DMS153 (cell line): ENCODE measurements at regions not wholly inside any gene's neighbourhood (a gene's known extent, or its start where the extent isn't known, plus 50 kb on each side); places are given as distances from the start of the nearest gene placed in this dataset.

Experiments used
- DNase-seq: peaks from one replicate; lab custom pipeline; 2025; lab: John Stamatoyannopoulos, UW

DNA sequence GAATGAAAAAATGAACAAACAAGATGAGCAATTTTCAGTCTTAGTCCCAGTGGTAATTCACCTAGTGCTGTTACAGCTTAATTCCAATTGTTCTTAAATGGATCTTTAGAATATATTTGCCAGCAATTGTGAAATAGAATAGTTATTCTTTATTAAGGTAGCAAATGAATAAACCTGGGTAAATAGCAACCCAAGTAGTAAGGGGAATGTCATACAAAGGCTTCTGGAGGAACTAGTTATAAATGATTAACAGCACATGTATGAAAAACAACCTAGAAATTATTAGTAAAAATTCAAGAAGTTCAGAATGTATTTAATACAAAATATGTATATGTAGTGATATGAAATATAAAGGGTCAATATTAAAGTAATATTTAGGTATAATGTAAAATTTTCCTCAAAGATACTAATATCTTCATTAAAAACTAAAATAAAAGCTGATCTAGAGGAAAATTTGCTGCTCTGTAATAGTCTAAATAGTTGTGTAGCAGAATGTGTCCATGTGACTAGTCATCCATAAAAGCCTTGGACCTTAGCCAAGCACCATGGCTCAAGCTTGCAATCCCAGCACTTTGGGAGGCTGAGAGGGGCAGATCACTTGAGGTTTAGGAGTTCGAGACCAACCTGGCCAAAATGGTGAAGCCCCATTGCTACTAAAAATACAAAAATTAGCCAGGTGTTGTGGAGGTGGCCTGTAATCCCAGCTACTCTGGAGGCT is 535.9 kb upstream of the ATXN8OS start:
- no peak for DNase-seq

- DNase-seq, result no peak
These were observed 540.1 kb upstream of the ATXN8OS start for GRCh38 chr13:69567514-69567913.

DNA sequence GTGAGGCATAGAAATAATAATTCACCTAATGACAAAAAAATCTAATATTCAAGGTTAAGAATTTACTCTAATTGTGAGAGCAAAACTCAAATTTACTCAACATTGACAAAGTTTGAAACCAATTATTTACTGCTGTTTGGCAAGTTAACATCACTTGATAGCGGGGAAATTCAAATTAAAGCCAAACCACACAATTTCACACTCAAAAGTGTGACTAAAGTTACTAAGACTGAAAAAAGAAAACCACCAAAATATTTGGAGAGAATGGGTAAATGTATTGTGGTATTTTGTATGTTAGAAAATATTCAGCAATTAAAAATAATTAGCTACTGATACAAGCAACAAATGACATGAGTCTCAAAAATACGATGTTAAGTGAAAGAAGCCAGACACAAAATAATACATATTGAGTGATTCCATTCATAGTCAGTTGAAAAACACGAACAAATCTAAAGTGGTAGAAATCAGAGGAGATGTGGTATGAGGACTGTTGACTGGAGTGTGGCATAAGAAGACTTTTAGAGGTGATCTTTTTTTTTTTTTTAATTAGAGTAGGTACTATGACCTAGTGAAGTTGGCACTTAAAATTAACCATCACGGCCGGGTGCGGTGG is 541.4 kb upstream of the ATXN8OS start:
- DNase-seq, result no peak

DNA sequence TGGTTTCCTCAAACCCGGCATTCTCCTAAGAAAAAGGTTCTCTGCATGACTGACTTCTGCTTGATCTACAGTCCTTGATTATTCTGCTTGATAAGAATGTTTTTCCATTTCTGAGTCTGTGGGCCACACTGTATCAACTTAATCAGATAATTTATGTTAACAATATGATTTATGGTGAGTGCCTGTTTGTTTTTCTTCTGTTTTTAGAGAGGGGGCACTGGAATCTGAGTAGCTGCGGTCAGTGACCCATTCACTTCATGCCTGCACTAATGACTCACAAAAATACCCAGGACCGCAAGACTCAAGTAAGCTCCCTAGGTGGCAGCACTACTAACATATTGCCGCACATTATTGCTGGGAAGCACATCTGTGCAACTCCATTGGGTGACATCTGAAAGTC is 542.3 kb upstream of the ATXN8OS start:
- DNase-seq, result no peak

GRCh38 chr13:69556540-69557196 is 551.0 kb upstream of the ATXN8OS start:
- no peak for DNase-seq

DNA sequence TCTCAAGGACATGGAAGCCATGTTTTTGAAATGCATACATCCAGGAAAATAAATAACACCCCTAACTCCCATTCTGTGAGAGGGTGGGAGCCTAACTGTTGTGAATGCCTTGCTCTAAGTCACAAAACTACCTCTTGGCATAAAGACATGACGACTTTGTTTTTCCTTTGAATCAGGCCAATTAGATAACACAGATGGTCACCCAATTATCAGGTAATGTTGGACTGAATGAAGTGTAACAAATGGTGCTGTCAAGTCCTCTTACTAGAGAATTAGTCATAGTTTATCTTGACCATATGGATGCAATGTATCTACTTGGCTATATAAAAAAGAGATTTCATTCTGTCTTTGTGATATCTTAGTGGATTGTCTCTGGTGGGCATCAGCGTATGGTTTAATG is 553.6 kb upstream of the ATXN8OS start:
- DNase-seq, result no peak

DNA sequence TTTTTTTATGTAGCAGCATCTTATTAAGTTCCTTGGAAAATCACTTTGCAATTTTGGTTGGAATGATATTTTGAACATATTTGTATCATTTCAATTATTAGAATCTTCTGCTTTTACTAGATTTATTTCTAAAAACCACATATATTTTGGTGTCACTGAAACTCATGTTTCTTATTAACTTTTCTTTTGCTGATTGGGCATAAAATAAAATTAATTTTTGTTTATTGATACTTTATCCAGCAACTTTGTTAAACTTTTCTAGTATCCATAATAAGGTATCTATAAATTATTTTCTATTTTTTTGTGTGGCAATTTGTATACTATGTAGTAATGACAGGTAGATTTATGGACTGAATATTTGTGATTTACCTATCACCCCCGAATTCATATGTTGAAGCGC is 556.4 kb upstream of the ATXN8OS start:
- no peak for DNase-seq

- no peak for DNase-seq
These were observed 559.8 kb upstream of the ATXN8OS start for GRCh38 chr13:69547780-69548179.

DNA sequence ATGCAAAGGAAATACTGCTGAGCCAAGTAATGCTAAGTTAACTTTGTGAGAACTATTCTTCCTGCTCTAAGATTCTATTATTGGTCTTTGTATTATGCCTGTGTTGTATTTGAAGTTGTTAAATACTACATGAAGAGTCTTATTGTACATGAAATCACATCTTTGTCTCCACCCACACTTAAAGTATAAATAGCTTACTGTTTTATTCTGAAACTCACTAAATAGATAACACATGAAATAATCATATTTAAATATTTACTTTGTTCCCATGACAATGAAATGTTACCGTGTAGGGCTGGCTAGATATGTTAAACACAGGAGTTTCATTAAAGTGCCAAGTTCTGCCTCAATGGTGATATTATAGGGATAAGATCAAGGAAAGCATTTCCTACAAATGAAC is 562.1 kb upstream of the ATXN8OS start:
- no peak for DNase-seq

DNA sequence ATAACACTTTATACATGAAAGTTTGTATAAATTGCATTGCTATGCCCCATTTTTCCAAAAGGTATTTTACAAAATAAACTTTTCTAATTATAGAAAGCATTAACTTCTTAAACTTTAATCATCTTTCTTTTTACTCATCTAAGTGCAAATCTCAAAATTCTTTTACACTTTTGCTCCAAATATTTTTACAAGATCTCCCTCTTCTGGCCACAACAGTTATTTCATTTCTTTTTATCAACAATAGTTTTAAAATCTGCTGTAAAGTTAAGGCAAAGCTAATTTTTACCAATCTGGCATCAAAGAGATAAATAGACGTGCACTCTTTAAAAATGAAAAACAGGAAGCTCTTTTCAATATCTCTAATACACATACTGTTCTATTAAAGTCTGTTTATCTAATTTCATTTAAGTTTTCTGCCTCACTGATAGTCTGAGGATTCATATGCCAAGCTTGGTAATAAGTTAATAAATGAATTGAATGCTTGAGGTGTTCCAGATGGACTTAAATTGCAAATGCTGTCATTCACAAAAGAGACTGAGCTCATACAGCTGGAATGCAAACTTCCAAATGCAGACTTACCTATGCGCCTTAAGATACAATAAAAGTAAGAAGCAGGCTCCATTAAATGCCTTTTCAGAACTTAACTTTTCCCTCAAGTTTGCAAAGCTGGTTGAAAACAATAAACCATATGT is 583.0 kb upstream of the ATXN8OS start:
- DNase-seq, result no peak

- DNase-seq, result no peak
These were observed 610.6 kb upstream of the ATXN8OS start for GRCh38 chr13:69496981-69497380.

GRCh38 chr13:69495096-69495495 is 612.5 kb upstream of the ATXN8OS start:
- DNase-seq, result no peak

DNA sequence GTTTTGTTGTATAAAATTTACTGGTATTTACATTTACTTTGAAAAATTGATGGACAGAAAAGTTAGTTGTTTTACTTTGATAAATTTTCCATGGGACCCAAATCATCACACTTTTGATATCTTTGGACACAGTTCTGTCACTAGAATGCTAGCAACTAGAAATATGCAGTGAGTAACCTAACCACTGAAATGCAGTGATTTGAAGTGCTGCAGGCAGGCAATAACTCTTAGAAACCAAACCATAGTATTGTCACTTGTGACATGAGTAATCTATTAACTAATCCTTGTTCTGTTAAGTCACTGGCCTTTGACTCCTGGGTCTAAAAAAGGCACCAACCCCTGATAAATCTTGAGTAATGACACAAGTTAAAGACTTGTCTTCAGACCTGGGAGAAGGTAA is 620.0 kb upstream of the ATXN8OS start:
- no peak for DNase-seq

- no peak for DNase-seq
These were observed 621.5 kb upstream of the ATXN8OS start for GRCh38 chr13:69485991-69486592.

- no peak for DNase-seq
These were observed 630.2 kb upstream of the ATXN8OS start for GRCh38 chr13:69477451-69477850.

DNA sequence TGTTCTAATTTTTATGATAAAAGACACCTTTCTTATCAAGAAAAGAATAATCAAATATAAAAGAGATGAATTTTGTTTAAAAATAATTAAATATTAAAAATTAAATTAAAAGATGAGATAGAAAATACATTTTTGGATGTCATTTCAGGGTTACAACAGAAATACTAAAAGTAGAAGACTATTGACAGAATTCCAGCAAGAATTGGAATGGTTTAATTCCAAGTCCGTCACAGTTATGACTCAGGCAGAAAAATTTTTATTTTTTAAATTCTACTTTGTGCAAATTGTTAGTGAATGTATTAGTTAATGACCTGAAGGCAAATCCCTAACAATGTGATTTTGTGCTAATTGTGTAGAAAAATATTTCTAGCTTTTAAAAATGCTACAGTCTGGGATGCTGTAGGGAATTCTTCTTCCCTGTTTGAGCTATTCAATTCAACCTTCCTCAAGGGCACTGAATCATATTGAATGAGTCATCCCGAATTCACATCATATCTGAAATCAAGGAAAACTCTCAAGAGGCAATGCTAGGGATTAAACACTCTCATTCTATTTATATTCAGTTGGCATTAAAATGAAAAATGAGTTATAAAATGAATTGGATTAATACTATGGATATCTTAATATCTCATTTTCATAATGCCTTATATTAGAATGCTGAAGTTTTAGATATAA is 633.5 kb upstream of the ATXN8OS start:
- no peak for DNase-seq

- DNase-seq, result no peak
These were observed 639.0 kb upstream of the ATXN8OS start for GRCh38 chr13:69468624-69469023.

DNA sequence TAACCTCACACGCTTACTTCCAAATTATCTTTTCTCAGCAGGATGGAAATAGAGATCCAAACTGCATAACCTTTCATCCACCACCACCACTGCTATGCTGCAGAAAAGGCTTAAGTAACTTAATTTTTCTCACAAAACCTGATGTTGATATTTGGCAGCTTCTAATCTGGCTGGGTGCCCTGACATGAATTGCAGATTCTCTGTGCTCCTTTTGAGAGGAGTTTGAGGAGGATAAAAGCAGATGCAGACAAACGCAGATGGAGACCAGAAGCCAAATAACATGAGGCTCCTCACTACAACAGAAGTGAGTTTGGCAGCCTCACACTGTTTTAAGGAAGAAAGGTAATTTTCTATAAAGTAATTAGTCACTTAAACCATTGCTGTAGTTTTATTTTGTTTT is 646.2 kb upstream of the ATXN8OS start:
- no peak for DNase-seq

GRCh38 chr13:69459346-69459745 is 648.3 kb upstream of the ATXN8OS start:
- DNase-seq, result no peak

DNA sequence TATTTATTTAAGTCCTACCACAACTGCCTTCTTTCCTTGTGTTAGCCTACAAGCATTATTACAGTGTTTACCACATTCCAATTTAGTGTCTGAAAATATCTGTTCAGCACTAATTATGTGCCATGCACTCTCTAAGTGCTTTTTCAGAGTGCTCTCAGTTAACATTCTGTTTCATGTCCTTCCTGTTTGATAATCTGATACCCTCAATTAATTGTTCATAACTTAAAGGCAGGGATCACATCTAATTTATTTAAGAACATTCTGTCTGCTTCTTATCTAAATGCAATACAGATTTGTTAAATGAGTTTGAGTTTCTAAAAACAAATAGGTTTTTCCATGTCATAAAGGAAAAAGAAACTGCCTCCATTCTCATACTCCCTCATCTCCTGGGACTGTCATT is 649.6 kb upstream of the ATXN8OS start:
- no peak for DNase-seq

- no peak for DNase-seq
These were observed 657.4 kb upstream of the ATXN8OS start for GRCh38 chr13:69450245-69450644.

DNA sequence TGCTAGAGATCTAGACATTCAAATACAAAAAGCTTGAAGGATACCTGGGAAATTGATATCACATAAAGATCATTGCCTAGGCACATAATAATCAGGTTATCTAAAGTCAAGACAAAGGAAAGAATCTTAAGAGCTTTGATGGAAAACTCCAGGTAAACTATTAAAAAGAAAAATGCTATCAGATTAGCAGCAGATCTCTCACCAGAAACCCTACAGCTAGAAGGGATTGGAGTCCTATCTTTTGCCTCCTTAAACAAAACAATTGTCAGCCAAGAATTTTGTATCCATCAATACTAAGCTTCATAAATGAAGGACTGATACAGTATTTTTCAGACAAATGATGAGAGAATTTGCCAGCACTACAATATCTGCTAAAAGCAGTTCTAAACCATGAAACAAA is 682.4 kb upstream of the ATXN8OS start:
- DNase-seq, result no peak
